Spleen (tissue), 11 donors: ENCODE measurements at regions not wholly inside any gene's neighbourhood (a gene's known extent, or its start where the extent isn't known, plus 50 kb on each side); places are given as distances from the start of the nearest gene placed in this dataset.

Experiments
- DNase-seq: peaks from one replicate; pipeline ENCODE4 v3.0.0-alpha.2; 2020
- H3K27ac ChIP-seq, 8 donors: fragments of 200-600 bp; sonication (generic) in 7 of 8; 1 replicate in 4 of 8; 2 replicates in 4 of 8; pipeline versions ENCODE4 v1.5.0 to v1.8.0; 2016 to 2021; ENCODE audit warnings: inconsistent platforms in 4 of 8, mild to moderate bottlenecking in 4 of 8, moderate library complexity in 1 of 8
- H3K27me3 ChIP-seq, 7 donors: fragments of 200-600 bp; sonication (generic) in 6 of 7; replicated peaks in 1 of 7; 1 replicate in 4 of 7; 2 replicates in 3 of 7; pipeline versions ENCODE4 v1.5.0 to v1.8.0; 2016 to 2021; ENCODE audit warnings: inconsistent platforms in 3 of 7, mild to moderate bottlenecking in 1 of 7
- H3K36me3 ChIP-seq, 6 donors: fragments of 200-600 bp; sonication (generic) in 5 of 6; 1 replicate in 4 of 6; 2 replicates in 2 of 6; pipeline versions ENCODE4 v1.5.0 to v1.8.0; 2016 to 2021; ENCODE audit warnings: inconsistent platforms in 2 of 6
- H3K4me1 ChIP-seq, 6 donors: fragments of 200-600 bp; sonication (generic) in 5 of 6; 1 replicate in 3 of 6; 2 replicates in 3 of 6; pipeline versions ENCODE4 v1.5.0 to v1.8.0; 2016 to 2021; ENCODE audit warnings: inconsistent platforms in 3 of 6
- H3K4me3 ChIP-seq, 8 donors: fragments of 200-600 bp; sonication (generic) in 7 of 8; 1 replicate in 4 of 8; 2 replicates in 4 of 8; pipeline versions ENCODE4 v1.5.0 to v1.8.0; 2016 to 2021; ENCODE audit warnings: inconsistent platforms in 4 of 8, mild to moderate bottlenecking in 4 of 8, moderate library complexity in 2 of 8
- H3K9me3 ChIP-seq, 8 donors: fragments of 200-600 bp; sonication (generic) in 7 of 8; 1 replicate in 4 of 8; 2 replicates in 4 of 8; pipeline versions ENCODE4 v1.5.0 to v1.8.0; 2016 to 2021; ENCODE audit warnings: inconsistent platforms in 4 of 8
- CTCF ChIP-seq, 11 experiments: fragments of 200-600 bp in 7 of 11; fragments of 450-650 bp in 4 of 11; sonication (generic) in 4 of 11; IDR thresholded peaks in 8 of 11; conservative IDR thresholded peaks in 3 of 11; 1 replicate in 7 of 11; 2 replicates in 4 of 11; pipeline versions ENCODE4 v1.4.0 to v1.8.0; 2016 to 2021; ENCODE audit warnings: antibody characterized with exemption in 11 of 11, inconsistent platforms in 4 of 11, mild to moderate bottlenecking in 1 of 11
- POLR2A ChIP-seq, 3 donors: fragments of 450-650 bp; IDR thresholded peaks; one replicate each; pipeline ENCODE4 v1.5.1; 2017; ENCODE audit warnings: antibody characterized with exemption in 3 of 3, mild to moderate bottlenecking in 1 of 3
- POLR2AphosphoS5 ChIP-seq, 3 donors: sonication (generic); formaldehyde crosslinking; IDR thresholded peaks; one replicate each; pipeline ENCODE4 v1.5.1; 2017; ENCODE audit warnings: antibody characterized with exemption in 3 of 3
- WGBS, 5 donors: extraction: QIAGEN DNeasy Blood & Tissue Kit in 3 of 5; methylation state at CpG; one replicate each; pipeline versions ENCODE4 v1.1.5 to v1.1.7; 2013 to 2018; 5-methylcytosine and 5-hydroxymethylcytosine counted together
- intact Hi-C: fragments of 100-400 bp; cut with DNase I; formaldehyde crosslinking; loops from one replicate; pipeline ENCODE4 v1.15.0; 2023; ENCODE audit warnings: low total_unique reads
- donor health status: healthy with polysubstance abuse.
- donor health status: DM: no; HTN: no; CAD: no; lungs with moderate emphysema.
- donor health status: DM: no; HTN: no; CAD: no.
- donor health status: Bipolar disorder and iron deficiency.
- donor health status: healthy.
- donor health status: DM: no; HTN: no; CAD: no.
- donor health status: DM: yes; HTN: yes; CAD: no.

DNA sequence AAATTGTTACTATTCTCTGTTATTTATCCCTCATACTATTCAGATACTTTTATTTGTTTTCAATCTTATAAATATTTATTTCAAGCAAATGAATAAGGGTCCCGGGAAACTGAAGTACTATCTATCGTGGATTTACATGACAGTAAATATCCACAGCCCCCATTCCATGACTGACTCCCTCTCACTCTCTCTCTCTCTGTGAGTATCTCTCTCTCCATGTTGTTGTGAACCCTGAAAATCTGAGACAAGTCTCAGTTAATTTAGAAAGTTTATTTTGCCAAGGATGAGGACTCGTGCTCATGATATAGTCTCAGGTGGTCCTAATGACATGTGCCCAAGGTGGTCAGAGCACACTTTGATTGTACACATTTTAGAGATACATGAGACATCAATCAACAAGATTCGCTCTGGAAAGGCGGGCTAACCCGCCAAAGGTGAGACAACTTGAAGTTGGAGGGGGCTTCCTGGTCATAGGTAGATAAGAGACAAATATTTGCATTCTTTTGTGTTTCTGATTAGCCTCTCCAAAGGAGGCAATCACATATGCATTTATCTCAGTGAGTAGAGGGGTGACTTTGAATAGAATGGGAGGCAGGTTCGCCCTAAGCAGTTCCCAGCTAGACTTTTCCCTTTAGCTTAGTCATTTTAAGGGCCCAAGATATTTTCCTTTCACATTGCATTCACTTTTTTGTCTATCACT, 986.4 kb downstream of the NLGN4X start:
- Histone ChIP-seq H3K27me3 (no peaks in the 10 kb centered on the region), H3K4me3 (no peak overlapping the region)
- WGBS, 5 donors, result 39 to 54% (median 50%) methylated on average over 7 of the region's 7 CpGs; no CpG with 5 or more reads in 1 of the 5 donors

GRCh38 chrX:5236749-5237148, 991.9 kb downstream of the NLGN4X start:
- Histone ChIP-seq H3K4me3 (no peak overlapping the region), H3K4me1 (no peaks in the 10 kb centered on the region), H3K27me3 (no peaks in the 10 kb centered on the region), H3K9me3 (peaks cover 0 to 8% (median 0%) of the 10 kb centered on the region in 8 donors), H3K27ac (no peak overlapping the region), H3K36me3 (no peaks in the 10 kb centered on the region)
- intact Hi-C loops, result no loop called here
- TF ChIP-seq POLR2A (IDR thresholded peaks at IDR 0.05) (no peak), POLR2AphosphoS5 (IDR thresholded peaks at IDR 0.05) (no peak), CTCF (IDR thresholded peaks at IDR 0.05 in 8 of 11, conservative IDR thresholded peaks at IDR 0.05 in 3 of 11) (no peak)
- 72 to 92% (median 84%) methylated on average over 4 of the region's 4 CpGs for WGBS, 5 donors
- no peak for DNase-seq

More for the DNA sequence above, 986.4 kb downstream of the NLGN4X start:
- H3K36me3 ChIP-seq, result no peaks in the 10 kb centered on the region
- intact Hi-C loops, result no loop called here
- H3K4me1 ChIP-seq, result no peaks in the 10 kb centered on the region
- no peak for DNase-seq
- H3K27ac ChIP-seq, result no peak overlapping the region
- TF ChIP-seq CTCF (IDR thresholded peaks at IDR 0.05 in 8 of 11, conservative IDR thresholded peaks at IDR 0.05 in 3 of 11) (no peak), POLR2AphosphoS5 (IDR thresholded peaks at IDR 0.05) (no peak), POLR2A (IDR thresholded peaks at IDR 0.05) (no peak)
- H3K9me3 ChIP-seq, result peaks cover 0 to 8% (median 0%) of the 10 kb centered on the region in 8 donors

DNA sequence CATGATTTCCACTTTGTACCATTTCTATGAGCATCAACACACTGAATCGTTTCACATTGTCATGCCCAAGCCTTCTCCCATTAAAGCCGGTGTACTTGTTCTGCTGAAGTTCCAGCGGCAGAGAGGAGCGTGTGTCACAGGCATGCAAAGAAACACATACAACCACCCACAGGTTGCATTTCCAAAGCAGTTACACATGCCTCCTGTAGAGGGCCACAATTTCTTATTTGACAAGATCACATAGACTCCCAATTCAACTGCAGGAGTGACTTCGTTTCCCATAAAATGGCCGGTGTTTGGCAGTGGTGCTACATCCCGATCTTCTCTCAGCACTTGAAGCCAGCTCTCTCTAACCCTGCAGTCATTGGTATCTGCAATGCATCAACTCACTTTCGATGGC, 992.6 kb downstream of the NLGN4X start:
- intact Hi-C loops, result no loop called here
- Histone ChIP-seq H3K27ac (no peak overlapping the region), H3K27me3 (no peaks in the 10 kb centered on the region), H3K9me3 (peaks cover 0 to 8% (median 0%) of the 10 kb centered on the region in 8 donors), H3K4me1 (no peaks in the 10 kb centered on the region), H3K36me3 (no peaks in the 10 kb centered on the region), H3K4me3 (no peak overlapping the region)
- 78 to 86% (median 81%) methylated on average over 8 of the region's 8 CpGs for WGBS, 5 donors
- TF ChIP-seq CTCF (IDR thresholded peaks at IDR 0.05 in 8 of 11, conservative IDR thresholded peaks at IDR 0.05 in 3 of 11), result no peak
- no peak for TF ChIP-seq POLR2AphosphoS5 (IDR thresholded peaks at IDR 0.05)
- no peak for TF ChIP-seq POLR2A (IDR thresholded peaks at IDR 0.05)
- DNase-seq, result no peak

GRCh38 chrX:5233830-5234229, 994.8 kb downstream of the NLGN4X start:
- intact Hi-C loops, result no loop called here
- H3K27ac ChIP-seq, result no peak overlapping the region
- no peaks in the 10 kb centered on the region for H3K36me3 ChIP-seq
- H3K4me3 ChIP-seq, result no peak overlapping the region
- no peaks in the 10 kb centered on the region for H3K4me1 ChIP-seq
- H3K27me3 ChIP-seq, result no peaks in the 10 kb centered on the region
- peaks cover 0 to under 1% (median 0%) of the 10 kb centered on the region in 8 donors for H3K9me3 ChIP-seq
- WGBS, 5 donors, result 79 to 93% (median 86%) methylated on average over 3 of the region's 3 CpGs
- TF ChIP-seq POLR2AphosphoS5 (IDR thresholded peaks at IDR 0.05), result no peak
- TF ChIP-seq CTCF (IDR thresholded peaks at IDR 0.05 in 8 of 11, conservative IDR thresholded peaks at IDR 0.05 in 3 of 11), result no peak
- no peak for TF ChIP-seq POLR2A (IDR thresholded peaks at IDR 0.05)
- no peak for DNase-seq
